Left cardiac atrium (tissue), 4 donors: ENCODE measurements at regions not wholly inside any gene's neighbourhood (a gene's known extent, or its start where the extent isn't known, plus 50 kb on each side); places are given as distances from the start of the nearest gene placed in this dataset.
A peak's percentile ranks its signal among the peaks of the same experiment; 100 is the strongest.

Experiments used
- ATAC-seq, 2 donors: fragments of 200-7000 bp; cut with Tn5 transposase; one replicate each; pipeline ENCODE4 v1.9.1; 2020; ENCODE audit warnings: mild to moderate bottlenecking in 2 of 2, moderate library complexity in 2 of 2
- DNase-seq: peaks from one replicate; pipeline ENCODE4 v3.0.0-alpha.2; 2020
- intact Hi-C, 2 donors: fragments of 100-400 bp; cut with DNase I; formaldehyde crosslinking; loops; one replicate each; pipeline versions ENCODE4 v1.14.1 to v1.15.1; 2022 to 2023
- donor health status: DM: no; HTN: yes; CAD: no.
- donor health status: DM: no; HTN: yes; CAD: no; lungs with severe emphysema.
- donor health status: DM: yes; HTN: yes; CAD: no.
- donor health status: Dilated cardiomyopathy.

- no peak for ATAC-seq
- no peak for DNase-seq
- intact Hi-C loops, result no loop called here
Measured at GRCh38 chr2:64704161-64704560, 50.4 kb upstream of the SERTAD2 start.

GRCh38 chr2:64704996-64705395 lies 51.3 kb upstream of the SERTAD2 start:
- intact Hi-C loops, result no loop called here
- no peak for DNase-seq

GRCh38 chr2:64707276-64707675 lies 53.6 kb upstream of the SERTAD2 start:
- intact Hi-C loops, result no loop called here
- DNase-seq (no peak), ATAC-seq (no peak)

More at GRCh38 chr2:64704996-64705395, 51.3 kb upstream of the SERTAD2 start:
- no peak for ATAC-seq

- intact Hi-C loops, result no loop called here
- DNase-seq (no peak), ATAC-seq (no peak)
Measured at GRCh38 chr2:64708829-64709228, 55.1 kb upstream of the SERTAD2 start.

GRCh38 chr2:64711252-64711800 lies 57.6 kb upstream of the SERTAD2 start:
- intact Hi-C loops, result no loop called here
- DNase-seq (no peak), ATAC-seq (no peak)

- no peak for DNase-seq
- intact Hi-C loops, result no loop called here
- no peak for ATAC-seq
Measured at GRCh38 chr2:64713686-64714085, 60.0 kb upstream of the SERTAD2 start.

- DNase-seq (no peak), ATAC-seq (no peak)
- intact Hi-C loops, result no loop called here
Measured at GRCh38 chr2:64716569-64716968, 62.9 kb upstream of the SERTAD2 start.

DNA sequence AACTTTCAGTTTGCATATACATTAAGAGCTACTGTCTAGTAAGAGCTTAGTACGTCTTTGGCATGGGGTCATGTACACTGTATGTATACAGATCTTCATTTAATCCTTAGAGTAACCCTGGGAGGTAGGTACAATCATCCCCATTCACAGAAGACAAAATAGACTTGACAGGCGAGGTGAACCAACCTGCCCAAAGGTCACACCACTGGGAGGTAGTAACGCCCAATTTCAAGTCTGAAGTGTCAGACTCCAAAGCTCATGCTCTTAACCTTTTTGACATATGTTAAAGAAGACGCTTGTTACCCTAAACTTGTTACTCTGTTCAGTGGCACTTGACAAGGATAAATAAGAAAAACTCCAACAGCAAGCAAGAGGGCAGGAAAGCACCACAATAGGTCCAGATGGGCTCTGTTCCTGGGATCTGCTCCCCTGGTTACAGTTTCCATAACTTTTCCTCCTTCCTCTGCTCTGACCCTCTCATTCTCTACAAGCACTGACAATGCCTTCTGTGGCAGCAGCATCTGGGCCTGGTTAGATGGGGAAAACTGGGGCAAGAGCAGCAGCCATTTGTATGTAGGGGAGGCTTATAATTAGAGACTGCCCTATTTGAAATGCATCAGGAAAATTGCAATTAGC lies 64.7 kb upstream of the SERTAD2 start:
- DNase-seq (no peak), ATAC-seq (no peak)
- intact Hi-C loops, result no loop called here

DNA sequence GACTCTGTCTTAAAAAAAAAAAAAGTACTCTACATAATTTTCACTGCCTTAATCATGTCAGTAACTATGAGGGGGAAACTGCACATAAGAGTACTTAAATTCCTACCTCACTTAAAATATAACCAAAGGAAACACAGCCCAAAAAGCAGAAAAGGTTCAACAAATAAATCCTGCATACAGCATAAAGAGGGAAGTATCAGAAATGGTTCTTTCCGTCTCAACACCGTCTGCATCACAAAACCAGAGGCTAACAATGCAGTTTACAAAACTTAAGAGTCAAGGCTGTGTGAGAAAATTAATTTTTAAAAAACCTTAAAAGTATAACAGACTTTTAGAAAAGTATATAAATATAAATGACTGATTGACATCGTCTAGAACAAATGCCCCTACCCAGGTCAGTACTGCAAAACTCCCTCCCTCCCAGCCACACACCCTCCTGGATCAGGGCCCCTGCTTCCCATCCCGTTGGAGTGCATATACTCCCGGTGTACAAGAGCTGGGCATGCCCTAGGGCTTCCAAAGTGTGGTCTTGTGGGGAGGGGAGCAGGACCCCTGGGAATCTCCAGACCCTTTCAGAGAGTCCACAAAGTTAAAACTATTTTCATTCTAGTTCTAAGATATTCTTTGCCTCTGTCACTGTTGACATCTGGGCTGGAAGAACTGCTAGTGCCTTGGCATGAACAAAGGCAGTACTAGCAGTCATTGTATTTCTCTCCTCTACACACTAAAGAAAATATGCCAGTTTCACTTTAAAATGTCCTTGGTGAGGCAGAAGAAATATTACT lies 67.0 kb upstream of the SERTAD2 start:
- ATAC-seq (no peak), DNase-seq (no peak)
- intact Hi-C loops, result no loop called here

- DNase-seq (no peak), ATAC-seq (no peak)
- intact Hi-C loops, result no loop called here
Measured at GRCh38 chr2:64721320-64721623, 67.6 kb upstream of the SERTAD2 start.

DNA sequence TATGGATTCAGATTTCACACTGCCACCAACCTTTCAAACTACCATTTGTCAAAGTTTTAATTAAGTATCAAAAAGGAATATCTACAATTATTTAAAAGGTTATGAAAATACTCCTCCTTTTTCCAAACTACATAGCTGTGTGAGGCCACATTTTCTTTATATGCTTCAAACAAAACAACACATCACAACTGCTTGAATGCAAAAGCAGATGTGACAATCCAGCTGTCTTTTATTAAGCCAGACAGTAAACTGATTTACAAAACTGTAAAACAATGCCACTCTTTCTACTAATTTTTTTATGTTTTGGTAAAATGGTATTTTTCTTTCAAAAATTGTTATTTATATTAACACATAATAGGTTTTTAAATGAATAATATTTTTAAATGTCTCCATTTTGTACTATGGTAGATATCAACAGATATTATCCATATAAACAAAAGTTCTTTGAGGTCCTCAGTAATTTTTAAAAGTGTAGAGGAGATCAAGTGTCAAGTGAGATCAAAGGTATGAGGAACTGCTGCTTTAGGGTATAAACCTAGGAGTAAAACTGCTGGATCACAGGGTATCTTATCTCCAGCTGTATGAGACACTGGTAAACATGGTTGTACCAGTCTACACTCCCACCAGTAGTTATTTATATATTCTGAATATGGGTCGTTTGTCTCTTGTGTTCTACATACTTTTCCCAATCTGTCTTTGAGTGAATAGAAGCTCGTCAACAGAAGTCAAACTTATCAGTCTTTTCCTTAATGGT lies 68.8 kb upstream of the SERTAD2 start:
- DNase-seq (no peak), ATAC-seq (no peak)
- intact Hi-C loops, result no loop called here

GRCh38 chr2:64727013-64727767 lies 73.5 kb upstream of the SERTAD2 start:
- ATAC-seq, result peak in 1 of 2 donors; percentile 24
- intact Hi-C loops, result no loop called here
- no peak for DNase-seq

DNA sequence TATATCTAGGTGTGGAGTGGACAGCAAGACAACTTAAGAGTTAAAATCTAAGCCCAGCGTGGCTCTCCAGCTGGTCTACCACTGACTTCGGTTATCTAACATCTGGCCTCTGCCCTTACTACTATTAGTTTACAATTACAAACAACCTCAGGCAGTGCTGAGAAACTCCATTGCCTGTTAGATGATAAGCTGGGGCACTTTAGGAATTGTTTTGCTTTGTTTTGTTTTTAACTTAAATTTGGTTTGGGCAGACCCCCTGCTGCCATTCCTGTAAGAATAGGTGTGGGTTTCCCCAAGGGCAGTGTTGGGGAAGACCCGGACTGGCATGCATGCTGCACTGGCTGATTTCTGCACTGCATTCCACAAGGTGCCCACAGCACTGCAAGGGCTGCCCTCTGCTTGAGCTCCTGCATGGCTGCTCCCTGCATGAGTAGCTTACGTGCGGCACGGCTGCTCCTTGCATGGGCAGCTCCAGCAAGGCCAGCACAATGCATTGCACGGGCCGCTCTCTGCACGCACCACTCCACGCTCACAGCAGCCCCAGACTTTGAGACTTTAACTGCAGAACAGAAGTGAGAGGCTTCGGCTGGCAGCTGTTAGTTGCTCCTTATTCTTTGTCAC lies 74.2 kb upstream of the SERTAD2 start:
- ATAC-seq, result no peak
- intact Hi-C loops, result no loop called here

GRCh38 chr2:64730551-64731262 lies 77.0 kb upstream of the SERTAD2 start:
- ATAC-seq (peak; percentile 88 to 89), DNase-seq (peak; percentile 64)
- intact Hi-C loops, result no loop called here

More for the DNA sequence above, 74.2 kb upstream of the SERTAD2 start:
- DNase-seq, result no peak

GRCh38 chr2:64731263-64731643 lies 77.5 kb upstream of the SERTAD2 start:
- no peak for ATAC-seq
- no peak for DNase-seq
- intact Hi-C loops, result no loop called here

DNA sequence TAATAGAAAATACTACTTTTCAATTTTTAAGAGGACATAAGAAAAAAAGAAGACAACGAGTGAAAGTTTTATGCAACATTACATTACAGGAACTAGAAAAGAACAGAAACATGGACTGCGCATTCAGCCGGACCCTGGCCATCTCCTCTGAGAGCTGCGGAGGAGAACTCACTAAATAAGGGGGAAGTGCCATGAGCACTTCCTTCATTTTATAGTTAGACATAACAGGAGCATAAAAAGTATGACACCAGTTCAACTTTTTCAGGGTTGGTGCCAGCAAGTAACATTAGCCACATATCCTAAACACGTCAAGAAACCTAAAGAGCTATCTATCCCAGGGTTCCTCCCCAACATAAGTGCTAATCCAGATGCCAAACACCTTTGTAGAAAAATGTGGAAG lies 78.0 kb upstream of the SERTAD2 start:
- peak in 1 of 2 donors; percentile 43 for ATAC-seq
- DNase-seq, result no peak
- intact Hi-C loops, result no loop called here

DNA sequence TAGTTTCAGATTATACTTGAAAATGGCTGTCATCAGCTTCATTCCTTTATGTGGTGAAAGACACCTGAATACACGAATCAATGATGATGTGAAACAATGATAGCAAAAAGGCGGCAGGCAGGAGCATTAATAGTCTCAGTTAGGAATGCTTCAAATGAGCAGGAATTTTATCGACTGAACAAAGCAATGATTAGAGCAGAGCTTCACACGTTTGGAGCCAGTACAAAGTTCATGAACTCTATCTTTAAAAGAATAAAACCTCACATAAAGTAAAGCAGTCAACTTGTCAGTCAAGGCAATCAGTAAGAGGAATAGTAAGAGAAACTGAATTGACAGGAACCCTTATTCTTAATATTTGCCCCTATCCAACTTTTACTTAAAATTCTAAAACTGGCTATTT lies 78.4 kb upstream of the SERTAD2 start:
- intact Hi-C loops, result no loop called here

DNA sequence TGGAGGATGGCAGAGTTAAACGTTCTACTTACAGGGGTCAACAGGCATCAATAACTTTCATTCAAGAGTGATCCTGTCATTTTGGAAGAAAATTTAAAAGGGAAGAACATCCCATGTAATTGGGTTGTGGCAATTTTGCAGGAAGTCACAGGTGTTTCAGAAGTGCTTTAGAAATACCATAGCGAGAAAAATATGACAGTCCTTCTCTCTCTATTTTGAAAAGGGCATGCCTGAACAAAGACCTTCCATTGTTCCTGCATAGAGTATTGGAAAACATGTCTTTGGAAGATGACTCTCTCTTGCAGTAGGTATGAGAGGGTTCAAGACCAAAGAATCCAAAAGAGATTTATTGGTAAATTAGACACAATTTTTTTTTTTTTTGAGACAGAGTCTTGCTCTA lies 81.8 kb upstream of the SERTAD2 start:
- no peak for ATAC-seq
- no peak for DNase-seq
- intact Hi-C loops, result no loop called here

More for the DNA sequence above, 78.4 kb upstream of the SERTAD2 start:
- DNase-seq, result no peak
- ATAC-seq, result no peak
